GM19025 (cell line): ENCODE measurements at regions not wholly inside any gene's neighbourhood (a gene's known extent, or its start where the extent isn't known, plus 50 kb on each side); places are given as distances from the start of the nearest gene placed in this dataset.
"Not testable (repeated sequence)": the region's sequence is repeated elsewhere in the genome, so short reads cannot be mapped to it uniquely, and the experiment has no call there.

Experiments
- ATAC-seq: cut with Tn5 transposase; IDR thresholded peaks from one replicate; pipeline ENCODE4 v1.9.1; 2021; ENCODE audit warnings: mild to moderate bottlenecking, low read depth, moderate library complexity; ENCODE audit not compliant: unreplicated experiment

DNA sequence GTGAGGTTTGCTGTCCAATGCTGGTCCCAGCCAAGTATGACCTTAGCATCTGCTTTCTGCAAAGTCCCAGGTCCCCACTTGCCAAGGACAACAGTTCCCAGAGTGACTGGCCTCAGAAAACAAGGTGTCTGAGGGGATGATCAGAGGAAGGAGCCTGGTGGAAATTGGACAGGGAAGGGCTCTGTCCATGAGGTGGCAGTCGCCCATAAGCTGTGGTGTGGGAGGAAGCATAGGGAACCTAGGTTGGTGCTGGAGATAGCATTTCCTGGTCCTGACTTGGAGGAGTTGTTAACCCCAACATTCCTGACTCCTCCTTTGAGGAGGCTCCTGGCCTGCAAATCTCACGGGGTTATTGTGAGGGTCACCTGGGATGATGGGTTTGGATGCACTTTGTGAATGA is 77.8 kb downstream of the LIMS4 start:
- not testable (repeated sequence) for ATAC-seq

DNA sequence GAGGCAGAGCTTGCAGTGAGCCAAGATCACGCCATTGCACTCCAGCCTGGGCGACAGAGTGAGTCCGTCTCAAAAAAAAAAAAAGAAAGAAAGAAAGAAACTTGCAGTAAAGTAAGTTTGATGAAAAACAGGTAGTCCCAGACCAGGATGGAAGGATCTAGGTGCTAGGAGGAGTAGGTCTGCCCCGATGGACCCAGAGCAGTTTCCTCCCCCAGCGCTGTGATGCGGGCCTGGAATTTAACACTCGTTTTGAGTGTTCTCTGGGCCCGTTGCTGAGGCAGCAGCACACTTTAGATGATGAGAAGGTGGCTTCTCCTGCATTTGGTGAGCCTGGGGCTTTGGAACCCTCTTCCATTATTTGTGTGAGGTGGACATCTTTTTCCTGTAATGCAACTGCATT is 80.2 kb downstream of the LIMS4 start:
- not testable (repeated sequence) for ATAC-seq

DNA sequence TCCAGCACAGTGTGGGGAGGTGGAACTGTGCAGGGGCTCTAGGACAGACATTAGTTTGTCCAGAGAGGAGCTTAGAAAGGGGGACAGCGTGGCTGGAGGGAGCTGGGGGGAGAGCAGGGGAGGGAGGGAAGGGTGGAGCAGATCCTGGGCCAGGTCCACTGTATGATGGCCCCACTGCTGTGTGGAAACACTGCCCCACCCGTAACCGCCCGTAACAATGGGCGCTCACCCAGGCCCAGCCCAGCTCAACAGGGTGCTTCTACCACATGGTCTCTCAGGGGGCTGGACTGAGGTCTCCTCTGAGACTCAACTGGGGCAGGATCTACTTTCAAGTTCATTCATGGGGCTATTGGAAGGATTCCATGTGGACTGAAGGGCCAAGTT is 81.6 kb downstream of the LIMS4 start:
- ATAC-seq = not testable (repeated sequence)

DNA sequence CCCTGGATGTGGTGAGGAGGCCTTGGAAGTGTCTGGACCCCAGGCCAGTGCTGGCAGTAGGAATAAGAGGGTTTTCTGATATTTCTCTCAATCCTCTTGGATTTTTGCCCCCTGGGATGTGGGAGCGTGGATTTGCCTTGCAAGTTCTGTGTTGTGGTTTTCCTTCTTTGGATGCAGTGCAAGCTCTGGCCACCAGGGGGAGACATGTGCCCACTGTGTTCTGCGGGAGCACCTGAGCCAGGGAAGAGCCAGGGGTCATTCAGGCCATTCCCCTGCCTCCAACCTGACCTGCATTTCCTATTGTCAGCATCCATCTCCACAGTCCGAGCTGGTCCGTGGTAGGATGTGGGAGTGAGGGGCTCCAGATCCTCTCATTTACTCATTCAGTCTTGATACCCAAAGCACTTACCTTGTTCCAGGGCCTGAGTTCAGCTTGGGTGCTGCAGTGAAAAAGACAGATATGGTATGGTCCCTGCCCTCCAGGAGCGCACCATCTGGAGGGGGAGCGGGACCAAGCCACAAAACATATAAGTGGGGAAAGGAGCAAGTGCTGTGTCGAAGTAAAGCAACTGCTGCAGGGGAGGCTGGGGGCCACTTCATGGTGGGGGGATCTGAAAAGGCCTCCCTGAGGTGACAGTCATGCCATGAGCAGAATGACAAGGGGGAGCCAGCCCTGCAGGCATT is 82.1 kb downstream of the LIMS4 start:
- ATAC-seq = not testable (repeated sequence)

DNA sequence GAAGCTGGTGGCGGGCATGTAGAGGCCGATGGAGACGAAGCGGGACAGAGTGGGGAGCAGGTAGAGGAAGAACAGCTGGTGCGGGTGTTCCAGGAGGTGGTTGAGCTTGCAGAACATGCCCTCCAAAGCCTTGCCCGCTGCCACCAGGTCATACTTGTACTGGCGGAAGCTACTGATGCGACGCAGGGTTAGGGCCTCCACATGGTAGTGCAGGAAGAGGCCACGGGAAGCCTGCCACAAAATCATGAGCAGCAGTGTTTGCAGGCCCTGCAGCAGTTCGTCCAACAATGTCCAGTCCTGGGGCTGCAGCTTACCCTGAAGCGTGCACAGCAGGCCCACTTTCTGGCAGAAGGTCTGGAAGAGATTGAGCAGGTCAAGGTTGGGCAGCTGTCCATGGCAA is 85.6 kb downstream of the LIMS4 start:
- ATAC-seq = not testable (repeated sequence)

DNA sequence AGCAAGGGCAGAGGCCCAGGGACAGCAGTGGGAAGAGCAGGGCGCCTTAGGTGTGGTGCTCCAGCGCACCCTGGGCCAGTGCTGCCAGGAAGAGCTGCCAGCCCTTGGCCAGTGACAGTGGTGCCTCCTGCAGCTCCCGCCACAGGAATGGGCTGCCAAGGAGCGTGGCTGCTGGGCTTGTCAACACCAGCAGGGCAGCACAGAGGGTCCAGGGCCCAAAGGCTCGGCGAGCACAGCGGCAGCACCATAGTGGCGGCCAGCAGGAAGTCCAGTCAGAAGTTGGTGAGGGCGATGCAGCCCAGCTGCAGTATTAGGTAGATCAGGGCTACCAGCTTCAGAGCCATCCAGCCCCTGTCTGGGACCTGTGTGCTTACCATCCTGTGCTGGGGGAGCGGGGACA is 86.1 kb downstream of the LIMS4 start:
- ATAC-seq = not testable (repeated sequence)

DNA sequence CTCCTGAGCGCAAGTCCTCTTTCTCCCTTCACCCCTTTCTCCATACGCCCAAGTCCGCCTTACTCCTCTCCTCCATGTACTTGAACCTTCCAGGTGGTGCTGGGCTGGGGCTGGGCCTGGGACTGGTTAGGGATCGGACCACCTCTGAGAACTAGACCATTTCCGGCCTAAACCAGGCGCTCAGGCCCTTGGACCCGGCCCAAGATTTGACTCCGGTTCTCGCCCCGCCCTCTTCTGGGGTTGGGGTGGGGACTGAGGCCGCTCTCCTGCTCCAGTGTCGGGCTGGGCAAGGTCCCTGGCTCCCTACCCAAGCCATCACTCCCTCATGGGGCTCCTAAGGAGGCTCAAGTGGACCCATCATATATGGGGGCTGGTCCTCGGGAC is 87.9 kb downstream of the LIMS4 start:
- ATAC-seq = not testable (repeated sequence)

DNA sequence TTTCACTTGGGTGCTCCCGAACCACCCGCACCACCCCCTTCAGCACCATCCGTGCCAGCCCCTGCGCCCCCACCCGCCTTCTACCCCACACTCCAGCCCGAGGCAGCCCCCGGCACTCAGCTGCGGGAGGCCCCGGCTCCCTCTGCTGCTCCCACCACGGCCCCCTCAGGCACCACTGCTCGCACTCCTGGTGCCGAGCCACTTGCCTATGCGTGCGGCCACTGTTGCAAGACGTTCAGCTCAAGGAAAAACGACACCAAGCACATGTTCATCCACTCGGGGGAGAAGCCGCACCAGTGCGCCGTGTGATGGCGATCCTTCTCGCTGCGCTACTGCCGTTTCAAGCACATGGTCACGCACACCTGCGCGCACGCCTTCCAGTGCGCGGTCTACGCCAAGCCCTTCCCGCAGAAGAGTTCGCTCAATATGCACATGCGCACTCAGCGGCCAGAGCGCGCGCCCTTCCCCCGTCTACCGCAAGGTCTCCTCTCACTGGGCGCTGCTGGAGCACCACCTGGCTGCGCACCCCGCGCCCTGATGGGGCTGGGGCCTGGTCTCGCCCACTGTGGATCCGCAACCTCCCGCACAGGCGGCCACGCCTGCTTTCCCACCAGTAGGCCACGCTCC is 88.4 kb downstream of the LIMS4 start:
- ATAC-seq = not testable (repeated sequence)

DNA sequence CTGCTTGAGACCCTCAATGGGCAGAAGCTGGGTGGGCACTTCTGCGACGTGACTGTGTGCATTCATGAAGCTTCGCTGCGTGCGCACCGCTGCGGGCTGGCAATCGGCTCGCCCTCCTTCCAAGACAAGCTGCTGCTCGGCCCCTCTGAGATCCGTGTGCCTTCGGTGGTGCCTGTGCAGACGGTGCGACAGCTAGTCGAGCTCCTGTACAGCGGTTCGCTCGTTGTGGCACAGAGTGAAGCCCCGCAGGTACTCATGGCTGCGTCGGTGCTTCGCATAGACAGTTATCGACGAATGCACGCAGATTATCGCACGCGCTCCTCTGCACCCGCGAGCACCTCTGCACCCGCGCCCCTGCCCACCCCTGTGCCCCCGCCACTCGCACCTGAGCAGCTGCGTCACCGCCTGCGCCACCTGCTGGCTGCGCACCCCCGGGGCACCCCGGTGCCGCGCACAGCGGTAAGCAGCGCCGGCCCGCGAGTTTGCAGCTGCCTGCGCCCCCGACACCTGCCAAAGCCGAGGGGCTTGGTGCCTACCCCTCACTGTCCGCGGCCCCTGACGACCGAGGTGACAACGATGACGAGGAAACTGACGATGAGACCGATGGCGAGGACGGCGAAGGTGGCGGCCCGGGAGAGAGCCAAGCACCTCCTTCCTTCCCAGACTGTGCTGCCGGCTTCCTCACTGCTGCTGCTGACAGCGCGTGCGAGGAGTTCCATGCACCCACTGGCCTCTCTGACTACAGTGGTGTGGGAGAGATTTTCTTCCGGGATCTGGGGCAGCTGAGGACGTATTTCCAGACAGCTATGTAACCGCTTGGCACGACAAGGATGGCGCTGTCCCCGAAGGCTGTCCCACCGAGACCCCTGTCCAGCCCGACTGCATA is 89.2 kb downstream of the LIMS4 start:
- not testable (repeated sequence) for ATAC-seq

DNA sequence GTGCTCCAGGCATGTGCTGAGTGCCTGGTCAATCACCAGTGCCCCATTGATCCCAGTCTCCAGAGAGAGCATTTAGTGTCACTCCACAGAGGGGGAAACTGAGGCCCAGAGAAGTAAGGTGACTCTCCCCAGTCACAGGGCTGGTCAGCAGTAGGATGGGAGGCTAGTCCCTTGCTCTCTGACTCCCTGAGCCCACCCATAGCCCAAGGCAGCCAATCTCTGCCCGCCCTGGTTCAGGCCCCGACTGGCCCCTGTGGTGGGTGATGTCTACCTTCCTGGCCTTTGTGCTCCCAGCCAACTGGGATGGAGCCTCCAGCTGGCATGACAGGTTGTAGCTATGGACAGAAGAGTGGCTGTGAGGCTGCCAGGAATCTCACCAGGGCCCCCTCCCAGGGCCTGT is 99.1 kb downstream of the LIMS4 start:
- ATAC-seq = not testable (repeated sequence)

DNA sequence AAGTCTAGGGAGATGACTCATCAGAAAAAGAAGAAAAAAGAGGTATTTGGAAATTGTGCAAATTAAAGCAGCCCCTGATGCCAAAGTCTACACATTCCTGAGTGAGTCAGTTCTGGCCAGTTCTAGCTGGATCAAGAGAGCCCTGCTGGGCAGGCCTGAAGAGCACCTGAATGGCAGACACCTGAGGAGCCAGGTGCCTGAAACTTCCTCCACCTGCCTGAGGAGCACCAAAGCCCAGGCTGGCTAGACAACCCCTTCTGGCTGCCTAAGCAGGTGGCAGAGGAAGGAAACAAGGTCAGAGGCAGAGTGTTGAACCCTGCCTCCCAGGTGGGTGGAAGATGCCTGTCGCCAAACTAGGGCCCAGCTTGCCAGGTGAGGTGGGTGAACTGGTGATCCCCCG is 101.0 kb downstream of the LIMS4 start:
- ATAC-seq = not testable (repeated sequence)

DNA sequence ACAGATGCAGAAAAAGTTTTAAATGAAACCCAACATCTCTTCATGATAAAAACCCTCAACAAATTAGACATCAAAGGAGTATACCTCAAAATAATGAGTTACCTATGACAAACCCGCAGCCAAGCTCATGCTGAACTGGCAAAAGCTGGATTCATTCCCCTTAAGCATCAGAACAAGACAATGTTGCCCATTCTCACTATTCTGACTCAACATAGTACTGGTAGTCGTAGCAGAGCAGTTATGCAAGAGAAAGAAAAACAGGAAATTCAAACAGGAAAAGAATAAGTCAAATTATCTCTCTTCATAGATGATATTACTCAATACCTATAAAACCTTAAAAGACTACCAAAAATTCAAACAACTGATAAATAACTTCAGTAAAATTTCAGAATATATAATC is 115.0 kb downstream of the LIMS4 start:
- not testable (repeated sequence) for ATAC-seq

DNA sequence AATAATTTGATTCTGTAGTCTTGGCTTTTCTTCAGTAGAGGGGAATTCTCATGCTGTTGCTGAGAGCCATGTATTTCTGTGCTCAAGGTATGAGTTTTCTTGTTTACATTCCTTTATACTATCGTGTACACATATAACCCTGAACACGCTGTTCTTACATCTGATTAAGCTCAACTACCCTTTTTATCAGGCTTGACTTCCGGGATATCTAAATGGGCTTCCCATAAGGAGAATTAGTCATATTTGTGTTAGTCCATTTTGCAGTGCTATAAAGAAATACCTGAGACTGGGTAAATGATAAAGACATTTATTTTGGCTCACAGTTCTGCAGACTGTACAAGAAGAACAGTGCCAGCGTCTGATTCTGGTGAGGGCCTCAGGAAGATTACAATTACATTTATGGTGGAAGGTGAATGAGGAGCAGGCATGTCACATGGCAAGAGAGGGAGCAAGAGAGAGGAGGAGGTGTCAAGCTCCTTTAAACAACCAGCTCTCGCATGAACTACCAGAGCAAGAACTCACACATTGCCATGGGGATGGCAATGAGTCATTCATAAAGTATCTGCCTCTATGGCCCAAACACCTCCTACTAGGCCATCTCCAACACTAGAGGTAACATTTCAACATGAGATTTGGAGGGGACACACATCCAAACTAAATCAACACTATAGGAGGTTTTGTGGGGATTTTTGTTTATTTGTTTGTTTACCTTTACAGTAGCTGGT is 118.2 kb downstream of the LIMS4 start:
- not testable (repeated sequence) for ATAC-seq

DNA sequence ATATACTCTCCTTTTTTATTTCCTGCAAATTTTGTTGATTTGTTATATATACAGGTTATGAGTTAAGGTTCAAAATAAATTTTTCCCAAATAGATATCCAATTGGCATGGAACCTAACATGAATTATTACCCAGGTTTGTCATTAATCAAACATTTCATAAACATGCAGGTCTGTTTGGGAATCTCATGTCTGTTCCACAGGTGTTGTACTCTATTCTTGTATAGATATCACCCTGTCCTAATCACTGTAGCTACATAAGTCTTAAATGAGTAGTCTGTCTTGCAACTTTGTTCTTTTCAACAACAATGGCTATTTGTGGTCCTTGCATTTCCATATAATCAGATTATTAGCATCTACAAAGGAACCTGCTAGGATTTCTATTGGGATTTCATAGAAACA is 121.9 kb downstream of the LIMS4 start:
- not testable (repeated sequence) for ATAC-seq

DNA sequence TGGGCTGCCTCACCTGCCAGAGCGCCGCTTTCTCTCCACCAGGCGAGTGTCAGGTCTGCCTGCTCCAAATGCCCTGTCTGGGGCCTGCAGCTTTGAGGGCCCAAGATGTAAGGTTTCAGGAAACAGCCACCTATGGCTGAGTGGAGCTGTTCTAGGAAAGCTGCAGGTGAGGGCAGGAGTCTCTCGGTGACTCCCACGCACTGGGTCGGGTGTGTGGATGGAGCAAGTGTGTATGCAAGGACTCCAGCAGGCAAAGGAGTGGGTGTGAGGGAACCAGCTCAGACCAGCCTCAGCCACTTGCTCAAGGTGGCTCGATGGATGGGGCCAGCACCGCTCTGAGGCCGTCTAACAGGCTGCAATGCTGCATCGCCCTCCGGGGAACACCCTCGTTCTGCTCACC is 123.7 kb downstream of the LIMS4 start:
- not testable (repeated sequence) for ATAC-seq

DNA sequence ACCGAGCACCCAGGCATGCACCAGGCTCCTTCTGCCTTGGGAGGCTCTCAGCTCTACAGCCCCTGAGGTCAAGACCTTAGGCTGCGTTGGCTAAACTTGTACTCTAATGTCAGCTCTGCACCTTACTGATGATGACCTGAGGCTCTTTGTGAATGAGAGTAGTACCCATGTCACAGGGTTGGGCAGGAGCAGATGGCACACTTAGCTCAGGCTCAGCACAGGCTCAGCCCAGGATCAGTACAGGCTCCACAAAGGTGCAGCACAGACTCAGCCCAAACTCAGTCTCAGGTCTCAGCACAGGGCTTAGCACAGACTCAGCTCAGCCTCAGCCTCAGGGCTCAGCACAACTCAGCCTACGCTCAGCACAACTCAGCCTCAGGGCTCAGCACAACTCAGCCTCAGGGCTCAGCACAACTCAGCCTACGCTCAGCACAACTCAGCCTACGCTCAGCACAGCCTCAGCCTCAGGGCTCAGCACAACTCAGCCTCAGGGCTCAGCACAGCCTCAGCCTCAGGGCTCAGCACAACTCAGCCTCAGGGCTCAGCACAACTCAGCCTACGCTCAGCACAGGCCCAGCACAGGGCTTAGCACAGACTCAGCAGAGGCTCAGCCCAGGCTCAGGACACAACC is 128.1 kb downstream of the LIMS4 start:
- not testable (repeated sequence) for ATAC-seq

DNA sequence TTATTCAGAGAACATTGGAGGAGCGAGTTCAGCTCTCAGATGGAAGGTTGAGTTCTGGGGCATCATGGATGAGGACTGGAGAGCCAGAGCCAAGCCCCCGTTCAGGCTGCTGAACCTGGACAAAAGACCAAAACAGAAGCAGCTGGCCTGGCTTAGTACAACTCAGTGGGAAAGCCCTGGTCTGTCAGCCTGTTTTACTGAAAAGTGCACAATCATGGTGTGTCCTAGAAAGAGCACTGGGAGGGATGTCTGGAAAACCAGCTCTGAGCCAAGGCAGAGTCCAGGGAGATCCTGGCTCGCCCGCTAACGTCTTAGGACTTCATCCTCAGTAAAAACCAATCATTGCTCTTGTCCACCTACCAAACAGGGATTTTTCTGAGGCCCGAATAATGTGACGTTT is 129.7 kb upstream of the MTLN start:
- ATAC-seq = not testable (repeated sequence)

DNA sequence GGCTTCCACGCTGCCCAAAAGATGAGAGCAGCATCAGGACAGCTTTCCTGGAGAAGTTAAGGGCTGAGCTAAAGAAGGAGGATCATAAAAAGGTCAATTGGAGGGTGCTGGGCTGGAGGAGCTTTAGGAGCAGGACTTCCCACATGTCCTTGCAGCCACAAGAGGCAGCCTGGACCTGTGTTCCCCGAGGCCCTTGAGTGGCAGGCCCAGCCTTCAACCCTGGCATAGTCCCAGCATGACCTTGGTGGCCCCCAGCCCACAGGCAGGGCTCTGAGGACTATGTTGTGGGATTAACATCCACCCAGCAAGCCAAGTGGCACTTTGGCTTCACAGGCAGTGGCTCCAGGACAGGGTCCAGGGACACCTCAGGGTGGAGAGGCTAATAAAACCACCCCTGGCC is 126.8 kb upstream of the MTLN start:
- ATAC-seq = not testable (repeated sequence)

DNA sequence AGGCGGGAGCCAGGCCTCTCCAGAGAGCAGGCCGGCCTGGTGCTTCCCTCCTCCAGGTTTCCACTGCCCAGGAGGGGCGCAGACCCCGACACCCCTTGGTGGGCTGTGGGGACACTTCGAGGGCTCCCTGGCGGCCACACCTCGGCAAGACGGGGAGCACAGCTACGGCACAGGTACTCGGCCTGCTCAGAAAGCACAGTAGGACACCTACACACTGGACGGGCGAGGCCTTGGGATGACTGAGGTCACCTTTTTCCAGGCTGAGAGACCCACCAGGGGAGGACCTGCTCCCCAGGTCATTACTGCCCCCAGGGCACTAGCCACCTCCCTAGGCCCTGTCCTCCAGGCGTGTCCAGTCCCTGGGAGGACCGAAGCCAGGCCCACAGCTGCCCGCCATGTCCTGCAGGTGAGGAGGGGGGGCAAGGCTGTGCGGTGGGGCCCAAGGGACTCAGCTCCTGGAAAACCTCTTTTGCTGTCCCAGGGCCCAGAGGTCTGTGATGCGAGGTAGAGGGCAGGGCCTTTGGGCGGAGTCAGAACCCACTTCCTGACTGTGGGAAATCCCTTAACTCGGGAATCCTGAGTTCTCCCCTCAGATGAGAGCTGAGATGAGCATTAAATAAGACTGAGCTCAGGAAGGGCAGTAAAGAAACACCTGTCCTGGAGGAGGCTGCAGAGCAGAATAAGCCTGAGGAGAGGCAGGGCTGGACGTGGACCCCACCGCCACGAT is 126.1 kb upstream of the MTLN start:
- ATAC-seq = not testable (repeated sequence)
